ENCODE measurements at regions not wholly inside any gene's neighbourhood (a gene's known extent, or its start where the extent isn't known, plus 50 kb on each side); places are given as distances from the start of the nearest gene placed in this dataset.
"Not testable (repeated sequence)": the region's sequence is repeated elsewhere in the genome, so short reads cannot be mapped to it uniquely, and the experiment has no call there.

DNA sequence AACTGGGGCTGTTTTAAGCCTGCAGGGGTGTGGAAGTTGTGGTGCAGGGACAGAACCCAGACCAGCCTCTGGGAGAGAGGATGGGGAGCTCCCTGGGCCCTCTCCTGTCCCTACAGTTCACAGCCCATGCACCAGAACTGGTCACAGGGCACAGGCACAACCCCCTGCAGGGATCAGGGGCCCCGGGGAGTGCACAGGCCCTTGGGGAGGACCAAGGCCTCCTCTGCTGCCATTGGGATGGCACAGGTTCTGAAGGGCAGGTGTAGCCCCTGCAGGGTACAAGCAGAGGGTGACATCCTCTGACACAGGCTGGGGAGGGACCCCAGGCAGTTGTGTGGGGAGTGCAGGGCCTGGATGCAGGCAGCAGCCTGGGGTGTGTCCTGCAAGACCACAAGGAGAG, 66.4 kb upstream of the SFSWAP start:
- H3K27me3 ChIP-seq = no peaks in the 10 kb centered on the region
- DNase-seq = no peak
- H3K9me3 ChIP-seq = no peaks in the 10 kb centered on the region
- no peak for ATAC-seq
- H3K36me3 ChIP-seq = no peaks in the 10 kb centered on the region
- no peak overlapping the region for H3K4me3 ChIP-seq
- TF ChIP-seq, protein P1, sequence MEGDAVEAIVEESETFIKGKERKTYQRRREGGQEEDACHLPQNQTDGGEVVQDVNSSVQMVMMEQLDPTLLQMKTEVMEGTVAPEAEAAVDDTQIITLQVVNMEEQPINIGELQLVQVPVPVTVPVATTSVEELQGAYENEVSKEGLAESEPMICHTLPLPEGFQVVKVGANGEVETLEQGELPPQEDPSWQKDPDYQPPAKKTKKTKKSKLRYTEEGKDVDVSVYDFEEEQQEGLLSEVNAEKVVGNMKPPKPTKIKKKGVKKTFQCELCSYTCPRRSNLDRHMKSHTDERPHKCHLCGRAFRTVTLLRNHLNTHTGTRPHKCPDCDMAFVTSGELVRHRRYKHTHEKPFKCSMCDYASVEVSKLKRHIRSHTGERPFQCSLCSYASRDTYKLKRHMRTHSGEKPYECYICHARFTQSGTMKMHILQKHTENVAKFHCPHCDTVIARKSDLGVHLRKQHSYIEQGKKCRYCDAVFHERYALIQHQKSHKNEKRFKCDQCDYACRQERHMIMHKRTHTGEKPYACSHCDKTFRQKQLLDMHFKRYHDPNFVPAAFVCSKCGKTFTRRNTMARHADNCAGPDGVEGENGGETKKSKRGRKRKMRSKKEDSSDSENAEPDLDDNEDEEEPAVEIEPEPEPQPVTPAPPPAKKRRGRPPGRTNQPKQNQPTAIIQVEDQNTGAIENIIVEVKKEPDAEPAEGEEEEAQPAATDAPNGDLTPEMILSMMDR (IDR thresholded peaks at IDR 0.05) = no peak
- no peaks in the 10 kb centered on the region for H3K4me1 ChIP-seq
- no peak overlapping the region for H3K27ac ChIP-seq
- intact Hi-C loops (cut with DNase I) = no loop called here

DNA sequence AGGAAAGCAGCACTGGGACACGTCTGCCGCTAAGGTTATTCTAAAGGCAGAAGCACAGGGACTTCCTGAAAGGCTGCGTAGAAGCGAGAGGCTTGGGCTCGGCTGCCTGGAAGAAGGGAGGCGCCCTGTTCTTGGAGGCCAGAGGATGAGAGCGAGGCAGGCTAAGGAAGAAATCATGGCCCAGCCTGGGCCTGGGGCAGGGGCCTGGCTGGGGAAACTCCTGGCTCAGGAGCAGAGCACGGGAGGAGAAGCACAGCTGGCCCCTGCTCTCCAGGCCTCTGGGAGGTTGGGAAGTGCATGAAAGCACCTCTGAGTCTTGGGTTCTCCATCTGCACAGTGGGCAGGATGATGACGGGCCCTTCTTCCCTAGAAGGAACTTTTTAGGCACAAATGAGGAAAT, 66.0 kb upstream of the SFSWAP start:
- ATAC-seq; H3K4me3 ChIP-seq; H3K27ac ChIP-seq; H3K36me3 ChIP-seq; H3K9me3 ChIP-seq; H3K27me3 ChIP-seq; H3K4me1 ChIP-seq; intact Hi-C loops (cut with DNase I); DNase-seq: not testable (repeated sequence)

- H3K36me3 ChIP-seq; H3K4me1 ChIP-seq; H3K9me3 ChIP-seq; DNase-seq; intact Hi-C loops (cut with DNase I); ATAC-seq; H3K27me3 ChIP-seq; H3K4me3 ChIP-seq; H3K27ac ChIP-seq: not testable (repeated sequence)
These were observed 65.3 kb upstream of the SFSWAP start for GRCh38 chr12:131645557-131645956.

GRCh38 chr12:131646444-131646843, 64.4 kb upstream of the SFSWAP start:
- H3K27ac ChIP-seq; H3K4me1 ChIP-seq; H3K9me3 ChIP-seq; intact Hi-C loops (cut with DNase I); H3K4me3 ChIP-seq; H3K27me3 ChIP-seq; DNase-seq; H3K36me3 ChIP-seq: not testable (repeated sequence)
- ATAC-seq = peak; percentile 18

- no peaks in the 10 kb centered on the region for H3K9me3 ChIP-seq
- H3K27ac ChIP-seq = no peak overlapping the region
- H3K4me1 ChIP-seq = no peaks in the 10 kb centered on the region
- ATAC-seq (no peak), DNase-seq (no peak)
- intact Hi-C loops (cut with DNase I) = no loop called here
- H3K27me3 ChIP-seq = no peaks in the 10 kb centered on the region
- TF ChIP-seq, protein P1 (IDR thresholded peaks at IDR 0.05) = no peak
- H3K36me3 ChIP-seq = no peaks in the 10 kb centered on the region
- no peak overlapping the region for H3K4me3 ChIP-seq
These were observed 63.2 kb upstream of the SFSWAP start for GRCh38 chr12:131647667-131648066.

DNA sequence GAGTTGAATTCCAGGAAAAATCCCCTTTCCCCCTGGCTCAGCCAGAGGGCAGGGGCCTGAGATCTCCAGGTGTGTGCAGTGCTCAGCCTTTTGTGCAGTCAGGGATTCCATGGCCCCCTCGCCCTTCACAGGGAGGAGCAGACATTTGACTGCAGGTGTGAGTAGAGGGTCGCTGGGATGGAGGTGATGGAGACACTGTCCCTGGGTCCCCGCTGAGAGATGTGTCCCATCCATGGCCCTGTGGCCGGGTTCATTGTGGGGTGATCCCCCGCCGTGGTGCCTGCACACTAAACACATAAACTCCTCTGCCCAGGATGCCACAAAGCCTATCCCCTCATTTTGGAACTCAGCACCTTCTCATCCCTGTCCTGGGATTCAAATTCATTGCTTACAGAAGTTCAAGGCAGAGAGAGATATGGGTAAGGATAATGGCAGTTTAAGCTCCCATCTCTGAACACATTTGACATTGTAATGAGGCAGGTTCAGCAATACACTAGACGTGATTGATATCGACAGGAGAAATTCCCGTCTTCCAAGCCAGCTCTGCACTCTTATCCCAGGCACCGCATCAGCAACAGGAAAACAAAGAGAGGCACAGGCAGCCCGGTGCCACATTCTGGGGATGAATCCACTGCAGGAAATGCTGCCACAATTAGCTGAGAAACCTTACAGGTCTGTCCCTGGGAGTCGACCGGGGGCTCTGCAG, 55.3 kb upstream of the SFSWAP start:
- H3K27me3 ChIP-seq; H3K4me1 ChIP-seq; H3K9me3 ChIP-seq; H3K27ac ChIP-seq; ATAC-seq; H3K36me3 ChIP-seq; intact Hi-C loops (cut with DNase I); H3K4me3 ChIP-seq: not testable (repeated sequence)
- peak; percentile 28 for DNase-seq

DNA sequence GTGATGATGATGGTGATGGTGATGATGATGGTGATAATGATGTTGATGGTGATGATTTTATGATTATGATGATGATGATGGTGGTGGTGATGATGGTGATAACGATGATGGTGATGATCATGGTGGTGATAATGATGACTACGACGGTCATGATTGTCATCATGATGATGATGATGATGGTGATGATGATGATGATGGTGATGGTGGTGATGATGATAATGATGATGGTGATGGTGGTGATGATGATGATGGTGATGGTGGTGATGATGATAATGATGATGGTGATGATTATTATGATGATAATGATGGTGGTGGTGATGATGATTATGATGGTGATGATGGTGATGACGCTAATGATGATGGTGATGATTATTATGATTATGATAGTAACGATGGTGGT, 54.1 kb upstream of the SFSWAP start:
- H3K4me3 ChIP-seq; H3K27ac ChIP-seq; ATAC-seq; H3K36me3 ChIP-seq; H3K27me3 ChIP-seq; H3K4me1 ChIP-seq; DNase-seq; intact Hi-C loops (cut with DNase I); H3K9me3 ChIP-seq: not testable (repeated sequence)

DNA sequence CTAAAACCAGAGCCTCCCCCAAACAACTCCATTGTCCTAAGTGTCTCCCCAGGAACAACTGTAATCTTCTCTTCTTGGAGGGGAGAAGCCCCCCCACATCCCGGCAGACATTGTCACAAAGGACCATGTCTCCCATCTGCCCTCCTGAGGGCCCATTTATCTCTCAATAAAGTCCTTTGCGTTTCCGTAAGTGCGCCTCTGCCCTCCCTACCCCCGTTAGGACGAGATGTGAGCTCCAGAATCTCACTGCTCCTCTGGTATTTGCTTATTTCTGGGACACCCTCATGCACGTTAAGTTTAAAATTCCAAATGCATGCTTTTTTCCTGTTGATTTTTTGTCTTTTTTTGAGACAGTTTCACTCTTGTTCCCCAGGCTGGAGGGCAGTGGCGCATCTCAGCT, 52.3 kb upstream of the SFSWAP start:
- H3K4me1 ChIP-seq; H3K36me3 ChIP-seq; H3K4me3 ChIP-seq; DNase-seq; ATAC-seq; H3K27ac ChIP-seq; intact Hi-C loops (cut with DNase I); H3K9me3 ChIP-seq: not testable (repeated sequence)
- peaks cover 11% of the 10 kb centered on the region for H3K27me3 ChIP-seq

- H3K27me3 ChIP-seq = peaks cover 11% of the 10 kb centered on the region
- H3K27ac ChIP-seq; H3K36me3 ChIP-seq; H3K9me3 ChIP-seq; intact Hi-C loops (cut with DNase I); ATAC-seq; H3K4me3 ChIP-seq; H3K4me1 ChIP-seq: not testable (repeated sequence)
- DNase-seq = peak; percentile 60
These were observed 51.4 kb upstream of the SFSWAP start for GRCh38 chr12:131659484-131659883.

- H3K4me3 ChIP-seq; H3K4me1 ChIP-seq; ATAC-seq; H3K9me3 ChIP-seq; intact Hi-C loops (cut with DNase I); H3K27ac ChIP-seq; H3K36me3 ChIP-seq: not testable (repeated sequence)
- H3K27me3 ChIP-seq = peaks cover 11% of the 10 kb centered on the region
- peak; percentile 45 for DNase-seq
These were observed 50.9 kb upstream of the SFSWAP start for GRCh38 chr12:131659976-131660375.

GRCh38 chr12:131660401-131660800, 50.5 kb upstream of the SFSWAP start:
- DNase-seq = peak; percentile 57
- ATAC-seq = not testable (repeated sequence)

More at GRCh38 chr12:131660401-131660800, 50.5 kb upstream of the SFSWAP start:
- intact Hi-C loops (cut with DNase I); H3K36me3 ChIP-seq; H3K27ac ChIP-seq; H3K4me1 ChIP-seq; H3K4me3 ChIP-seq; H3K9me3 ChIP-seq: not testable (repeated sequence)
- peaks cover 11% of the 10 kb centered on the region for H3K27me3 ChIP-seq
